Ovary (tissue), 7 donors: ENCODE measurements at regions not wholly inside any gene's neighbourhood (a gene's known extent, or its start where the extent isn't known, plus 50 kb on each side); places are given as distances from the start of the nearest gene placed in this dataset.

Experiments
- DNase-seq, 5 donors: peaks; one replicate each; pipeline ENCODE4 v3.0.0-alpha.2; 2019 to 2020
- H3K27ac ChIP-seq, 2 donors: fragments of 200-600 bp; one replicate each; pipeline versions ENCODE4 v1.5.1 to v1.8.0; 2019 to 2022
- H3K27me3 ChIP-seq: fragments of 200-600 bp; one replicate; pipeline ENCODE4 v1.8.0; 2022
- H3K36me3 ChIP-seq: fragments of 200-600 bp; sonication (generic); one replicate; pipeline ENCODE4 v1.5.1; 2019
- H3K4me1 ChIP-seq: one replicate; pipeline ENCODE4 v1.8.1; 2013; ENCODE audit warnings: mild to moderate bottlenecking, moderate library complexity; ENCODE audit not compliant: insufficient read depth
- H3K4me3 ChIP-seq: fragments of 200-600 bp; sonication (generic); one replicate; pipeline ENCODE4 v1.5.1; 2017
- H3K9me3 ChIP-seq, 2 donors: fragments of 200-600 bp in 1 of 2; sonication (generic) in 1 of 2; one replicate each; pipeline versions ENCODE4 v1.5.1 to v1.8.1; 2013 to 2019; ENCODE audit warnings: mild to moderate bottlenecking in 1 of 2, moderate library complexity in 1 of 2
- CTCF ChIP-seq, 3 donors: fragments of 450-650 bp in 2 of 3; fragments of 200-600 bp in 1 of 3; IDR thresholded peaks; one replicate each; pipeline versions ENCODE4 v1.5.1 to v1.8.0; 2016 to 2022; ENCODE audit warnings: antibody characterized with exemption in 3 of 3, mild to moderate bottlenecking in 1 of 3
- EP300 ChIP-seq: sonication (generic); formaldehyde crosslinking; IDR thresholded peaks from one replicate; pipeline ENCODE4 v1.6.1; 2017; ENCODE audit warnings: antibody characterized with exemption
- POLR2A ChIP-seq: fragments of 450-650 bp; IDR thresholded peaks from one replicate; pipeline ENCODE4 v1.6.1; 2017; ENCODE audit warnings: antibody characterized with exemption, mild to moderate bottlenecking, moderate library complexity
- WGBS, 3 donors: extraction: QIAGEN DNeasy Blood & Tissue Kit in 1 of 3; methylation state at CpG; one replicate each; pipeline versions ENCODE4 v1.1.5 to v1.1.7; 2013 to 2017; 5-methylcytosine and 5-hydroxymethylcytosine counted together
- intact Hi-C, 4 donors: fragments of 100-400 bp; cut with DNase I; formaldehyde crosslinking; loops; one replicate each; pipeline versions ENCODE4 v1.11.0 to v1.15.1; 2022 to 2023
- donor health status: DM: no; HTN: no; CAD: no; lungs with moderate emphysema.
- donor health status: DM: no; HTN: no; CAD: no.
- donor health status: Bipolar disorder and iron deficiency.
- donor health status: DM: no; HTN: no; CAD: no.
- donor health status: DM: yes; HTN: yes; CAD: no.

GRCh38 chr3:105032541-105032940 is 334.2 kb upstream of the ALCAM start:
- H3K9me3 ChIP-seq, result no peaks in the 10 kb centered on the region
- H3K27me3 ChIP-seq, result no peaks in the 10 kb centered on the region
- no peak overlapping the region for H3K4me3 ChIP-seq
- no peaks in the 10 kb centered on the region for H3K4me1 ChIP-seq
- no peaks in the 10 kb centered on the region for H3K36me3 ChIP-seq
- intact Hi-C loops, result no loop called here
- no peak for DNase-seq
- 73 to 83% (median 82%) methylated on average over 5 of the region's 5 CpGs for WGBS, 3 donors
- TF ChIP-seq EP300 (no peak), CTCF (IDR thresholded peaks at IDR 0.05) (no peak), POLR2A (no peak)
- no peak overlapping the region for H3K27ac ChIP-seq

- intact Hi-C loops, result no loop called here
- no peaks in the 10 kb centered on the region for H3K27me3 ChIP-seq
- 88 to 90% (median 89%) methylated on average over 1 of the region's 1 CpG for WGBS, 3 donors
- no peaks in the 10 kb centered on the region for H3K9me3 ChIP-seq
- H3K36me3 ChIP-seq, result no peaks in the 10 kb centered on the region
- H3K27ac ChIP-seq, result no peak overlapping the region
- H3K4me1 ChIP-seq, result no peaks in the 10 kb centered on the region
- no peak for DNase-seq
- TF ChIP-seq EP300, result no peak
- TF ChIP-seq POLR2A, result no peak
- TF ChIP-seq CTCF (IDR thresholded peaks at IDR 0.05), result no peak
- no peak overlapping the region for H3K4me3 ChIP-seq
Measured at GRCh38 chr3:105033081-105033480, 333.6 kb upstream of the ALCAM start.

GRCh38 chr3:105039004-105039403 is 327.7 kb upstream of the ALCAM start:
- Histone ChIP-seq H3K27ac (no peak overlapping the region), H3K4me3 (no peak overlapping the region), H3K9me3 (no peaks in the 10 kb centered on the region), H3K4me1 (no peaks in the 10 kb centered on the region), H3K27me3 (no peaks in the 10 kb centered on the region), H3K36me3 (no peaks in the 10 kb centered on the region)
- no peak for DNase-seq
- TF ChIP-seq CTCF (IDR thresholded peaks at IDR 0.05) (no peak), POLR2A (no peak), EP300 (no peak)
- WGBS, 3 donors, result 77 to 96% (median 84%) methylated on average over 2 of the region's 2 CpGs
- intact Hi-C loops, result no loop called here

GRCh38 chr3:105040026-105040622 is 326.6 kb upstream of the ALCAM start:
- no peaks in the 10 kb centered on the region for H3K27me3 ChIP-seq
- no peak for DNase-seq
- 32 to 72% (median 59%) methylated on average over 1 of the region's 1 CpG for WGBS, 3 donors
- H3K36me3 ChIP-seq, result no peaks in the 10 kb centered on the region
- no peak overlapping the region for H3K4me3 ChIP-seq
- H3K4me1 ChIP-seq, result no peaks in the 10 kb centered on the region
- TF ChIP-seq EP300 (no peak), POLR2A (no peak), CTCF (IDR thresholded peaks at IDR 0.05) (no peak)
- intact Hi-C loops, result no loop called here
- no peak overlapping the region for H3K27ac ChIP-seq
- H3K9me3 ChIP-seq, result no peaks in the 10 kb centered on the region
